Right lobe of liver (tissue), 4 donors: ENCODE measurements at regions not wholly inside any gene's neighbourhood (a gene's known extent, or its start where the extent isn't known, plus 50 kb on each side); places are given as distances from the start of the nearest gene placed in this dataset.

Experiments
- POLR2A ChIP-seq: fragments of 450-650 bp; IDR thresholded peaks from one replicate; pipeline ENCODE4 v1.6.1; 2017; ENCODE audit warnings: antibody characterized with exemption, mild to moderate bottlenecking
- TF ChIP-seq, protein P1 (sequence below), 4 donors: fragments of 200-600 bp in 3 of 4; fragments of 450-650 bp in 1 of 4; IDR thresholded peaks; one replicate each; pipeline versions ENCODE4 v1.5.1 to v1.8.0; 2016 to 2022; ENCODE audit warnings: antibody characterized with exemption in 4 of 4, mild to moderate bottlenecking in 2 of 4
- donor health status: DM: no; HTN: no; CAD: no.
- donor health status: DM: no; HTN: no; CAD: no.
- donor health status: DM: no; HTN: yes; CAD: no.

GRCh38 chr1:78351551-78352216 lies 139.1 kb upstream of the PTGFR start:
- TF ChIP-seq, protein P1, sequence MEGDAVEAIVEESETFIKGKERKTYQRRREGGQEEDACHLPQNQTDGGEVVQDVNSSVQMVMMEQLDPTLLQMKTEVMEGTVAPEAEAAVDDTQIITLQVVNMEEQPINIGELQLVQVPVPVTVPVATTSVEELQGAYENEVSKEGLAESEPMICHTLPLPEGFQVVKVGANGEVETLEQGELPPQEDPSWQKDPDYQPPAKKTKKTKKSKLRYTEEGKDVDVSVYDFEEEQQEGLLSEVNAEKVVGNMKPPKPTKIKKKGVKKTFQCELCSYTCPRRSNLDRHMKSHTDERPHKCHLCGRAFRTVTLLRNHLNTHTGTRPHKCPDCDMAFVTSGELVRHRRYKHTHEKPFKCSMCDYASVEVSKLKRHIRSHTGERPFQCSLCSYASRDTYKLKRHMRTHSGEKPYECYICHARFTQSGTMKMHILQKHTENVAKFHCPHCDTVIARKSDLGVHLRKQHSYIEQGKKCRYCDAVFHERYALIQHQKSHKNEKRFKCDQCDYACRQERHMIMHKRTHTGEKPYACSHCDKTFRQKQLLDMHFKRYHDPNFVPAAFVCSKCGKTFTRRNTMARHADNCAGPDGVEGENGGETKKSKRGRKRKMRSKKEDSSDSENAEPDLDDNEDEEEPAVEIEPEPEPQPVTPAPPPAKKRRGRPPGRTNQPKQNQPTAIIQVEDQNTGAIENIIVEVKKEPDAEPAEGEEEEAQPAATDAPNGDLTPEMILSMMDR (IDR thresholded peaks at IDR 0.05) = no peak
- no peak for TF ChIP-seq POLR2A
